GM21515 (cell line): ENCODE measurements at regions not wholly inside any gene's neighbourhood (a gene's known extent, or its start where the extent isn't known, plus 50 kb on each side); places are given as distances from the start of the nearest gene placed in this dataset.
A peak's percentile ranks its signal among the peaks of the same experiment; 100 is the strongest.

Source experiments
- ATAC-seq: cut with Tn5 transposase; IDR thresholded peaks from one replicate; pipeline ENCODE4 v1.9.1; 2021; ENCODE audit not compliant: unreplicated experiment

DNA sequence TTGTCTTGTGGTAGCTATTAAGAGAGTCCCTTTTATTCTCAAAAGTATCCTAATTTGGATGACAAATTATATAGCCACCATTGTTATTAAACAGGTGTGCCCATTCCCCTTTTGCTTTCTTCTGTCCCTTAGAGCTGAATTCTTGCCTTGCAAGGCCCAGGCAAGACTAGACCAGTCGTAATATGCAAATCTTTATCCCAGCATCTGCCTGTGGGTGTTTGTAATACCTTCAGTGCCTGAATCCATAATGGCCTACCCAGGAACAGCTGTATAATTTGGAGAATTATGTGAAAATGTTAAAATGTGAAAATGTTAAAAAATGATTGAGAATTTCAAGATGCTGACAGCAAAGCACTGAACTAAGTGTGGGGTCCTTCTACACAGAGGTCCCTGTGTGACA, 403.0 kb upstream of the RBMS3 start:
- no peak for ATAC-seq

DNA sequence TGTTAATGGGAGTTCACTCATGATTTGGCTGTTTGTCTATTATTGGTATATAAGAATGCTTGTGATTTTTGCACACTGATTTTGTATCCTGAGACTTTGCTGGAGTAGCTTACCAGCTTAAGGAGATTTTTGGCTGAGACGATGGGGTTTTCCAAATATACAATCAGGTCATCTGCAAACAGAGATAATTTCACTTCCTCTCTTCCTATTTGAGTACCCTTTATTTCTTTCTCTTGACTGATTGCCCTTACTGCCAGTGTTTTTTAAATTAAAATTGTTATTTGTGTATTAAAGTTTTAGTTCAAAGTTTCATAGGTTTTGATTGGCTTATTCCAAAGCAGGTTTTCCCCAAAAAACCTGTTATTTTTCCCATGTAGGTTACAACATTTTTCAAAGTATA, 390.5 kb upstream of the RBMS3 start:
- no peak for ATAC-seq

DNA sequence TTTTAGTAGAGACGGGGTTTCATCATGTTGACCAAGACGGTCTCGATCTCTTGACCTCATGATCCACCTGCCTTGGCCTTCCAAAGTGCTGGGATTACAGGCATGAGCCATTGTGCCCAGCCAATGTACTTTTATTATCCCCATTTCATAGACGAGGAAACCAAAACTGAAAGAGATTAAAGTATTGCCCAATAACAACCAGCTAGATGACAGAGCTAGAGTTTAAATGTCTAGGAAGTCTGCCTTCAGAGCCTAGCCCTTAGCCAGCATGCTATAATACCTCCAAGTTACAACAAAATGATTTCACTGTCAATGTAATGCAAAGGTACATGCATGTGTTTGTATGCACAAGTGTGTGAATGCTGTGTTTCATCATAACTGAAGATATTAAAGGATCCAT, 389.4 kb upstream of the RBMS3 start:
- ATAC-seq = no peak

DNA sequence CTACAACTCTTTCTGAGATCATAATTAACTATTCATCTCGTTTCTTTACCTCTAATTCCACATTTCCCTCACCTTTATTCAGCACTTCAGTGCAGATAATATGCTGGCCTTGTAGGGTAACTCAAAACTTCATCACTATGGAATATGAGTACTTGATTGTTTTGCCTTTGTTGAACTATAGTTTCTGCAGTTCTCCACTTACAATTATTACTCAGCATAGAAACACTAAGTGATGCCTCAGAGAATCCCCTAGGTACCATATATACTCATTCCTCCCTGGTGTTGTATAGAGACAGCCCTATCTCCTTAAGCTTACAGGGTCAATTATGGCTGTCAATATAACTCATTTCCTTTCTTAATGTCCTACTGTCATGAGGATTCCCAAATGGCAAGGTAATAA, 380.6 kb upstream of the RBMS3 start:
- ATAC-seq = no peak

GRCh38 chr3:28901018-28901417, 379.9 kb upstream of the RBMS3 start:
- ATAC-seq = no peak

DNA sequence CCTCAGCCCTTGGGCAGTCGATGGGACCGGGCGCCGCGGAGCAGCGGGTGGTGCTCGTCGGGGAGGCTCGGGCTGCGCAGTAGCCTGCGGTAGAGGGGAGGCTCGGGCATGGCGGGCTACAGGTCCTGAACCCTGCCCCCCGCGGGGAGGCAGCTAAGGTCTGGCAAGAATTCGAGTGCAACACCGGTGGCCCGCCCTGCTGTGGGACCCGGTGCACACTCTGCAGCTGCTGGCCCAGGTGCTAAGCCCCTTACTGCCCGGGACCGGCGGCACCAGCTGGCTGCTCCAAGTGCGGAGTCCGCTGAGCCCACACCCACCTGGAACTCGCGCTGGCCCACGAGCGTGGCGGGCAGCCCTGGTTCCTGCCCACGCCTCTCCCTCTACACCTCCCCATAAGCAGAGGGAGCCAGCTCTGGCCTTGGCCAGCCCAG, 377.7 kb upstream of the RBMS3 start:
- no peak for ATAC-seq

DNA sequence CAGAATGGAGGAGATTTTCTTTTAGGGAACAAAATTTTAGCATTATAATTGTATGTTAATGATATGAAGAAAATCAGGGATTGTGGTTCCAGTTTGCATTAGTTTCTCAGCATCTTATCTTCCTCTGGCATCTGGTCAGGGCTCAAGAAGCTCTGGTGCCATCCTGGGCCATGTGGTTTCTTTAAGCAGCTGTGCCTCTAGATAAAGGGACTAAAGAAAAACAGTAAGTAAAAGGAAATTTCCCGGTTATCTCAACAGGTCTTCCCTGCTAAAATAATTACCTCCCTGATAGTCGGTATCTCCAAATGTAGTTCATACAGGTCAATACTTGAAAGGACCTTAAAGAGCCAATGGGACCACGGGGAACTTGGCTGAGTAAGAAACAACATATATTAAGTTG, 375.1 kb upstream of the RBMS3 start:
- ATAC-seq = no peak

DNA sequence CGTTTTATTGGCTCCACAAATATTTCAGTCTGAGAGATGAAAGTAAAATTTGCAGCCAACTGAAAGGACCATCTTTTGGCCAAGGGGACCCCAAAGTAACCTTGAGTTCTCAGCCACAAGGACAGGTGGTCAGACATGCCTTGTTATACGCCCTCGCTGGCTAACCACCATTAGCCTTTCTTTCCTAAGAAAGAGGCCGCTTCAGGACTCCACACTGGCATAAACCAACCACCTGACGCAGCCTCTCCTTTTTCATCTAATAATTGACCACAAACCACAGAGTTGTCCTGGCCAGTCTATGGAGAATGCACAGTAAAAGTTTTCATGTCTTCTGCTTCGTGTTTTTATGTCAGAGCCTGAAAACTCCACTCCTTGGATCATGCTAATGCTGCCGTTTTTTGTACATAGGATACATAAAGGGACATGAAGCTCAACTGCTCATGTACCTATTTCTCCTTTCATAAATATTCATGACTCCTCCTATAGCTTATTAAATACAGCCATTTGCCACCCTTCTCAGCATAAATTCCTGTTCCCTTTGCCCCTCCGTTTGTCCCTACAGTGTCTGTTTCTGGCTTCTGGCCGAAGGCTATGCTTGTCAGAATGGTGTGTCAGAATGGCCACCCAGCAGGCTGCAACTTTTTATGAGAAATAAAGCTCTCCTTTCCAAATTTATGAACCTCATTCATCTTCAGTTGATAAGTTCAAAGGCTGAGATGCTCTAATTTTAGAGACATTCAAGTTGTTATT, 374.1 kb upstream of the RBMS3 start:
- ATAC-seq = no peak

DNA sequence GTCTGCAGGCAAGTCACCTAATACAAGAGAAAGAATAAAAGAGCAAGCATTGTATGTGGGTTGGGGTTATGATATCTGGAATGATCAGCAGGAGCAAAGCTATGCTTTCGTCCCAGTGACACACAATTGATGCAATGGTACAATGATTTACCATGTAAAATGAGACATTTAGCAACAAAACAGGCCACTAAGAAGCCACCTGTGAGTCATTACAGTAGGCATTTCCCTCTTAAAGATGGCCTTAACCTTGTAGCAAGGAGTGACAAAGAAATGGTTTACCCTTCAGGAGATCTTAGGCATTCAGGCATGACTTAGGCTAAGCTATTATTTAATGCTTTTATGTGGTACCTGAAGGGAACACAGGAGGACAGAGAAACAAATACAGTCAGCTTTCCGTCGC, 373.3 kb upstream of the RBMS3 start:
- ATAC-seq = no peak

- ATAC-seq = no peak
Measured at GRCh38 chr3:28912120-28912885, 368.6 kb upstream of the RBMS3 start.

GRCh38 chr3:28915741-28916500, 364.9 kb upstream of the RBMS3 start:
- no peak for ATAC-seq

- ATAC-seq = peak; percentile 90
Measured at GRCh38 chr3:28916713-28917499, 364.0 kb upstream of the RBMS3 start.

GRCh38 chr3:28917895-28918475, 362.9 kb upstream of the RBMS3 start:
- ATAC-seq = no peak

DNA sequence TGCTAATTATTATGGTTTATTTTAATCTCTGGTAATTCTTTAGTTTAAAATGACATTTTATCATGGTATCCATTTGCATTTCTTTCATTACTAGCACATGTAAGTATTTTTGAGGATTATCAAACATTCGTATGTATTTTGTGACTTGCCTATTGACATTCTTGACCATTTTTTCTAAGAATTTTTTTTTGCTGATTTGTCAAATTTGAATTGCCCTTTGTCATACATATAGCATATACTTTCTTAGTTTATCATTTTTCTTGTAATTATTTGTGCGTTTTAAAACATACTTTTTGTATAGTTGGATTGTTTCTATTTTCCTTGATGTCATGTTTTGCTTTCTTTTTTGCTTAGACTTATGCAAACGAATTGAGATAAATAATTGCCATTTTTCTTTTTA, 358.5 kb upstream of the RBMS3 start:
- no peak for ATAC-seq

DNA sequence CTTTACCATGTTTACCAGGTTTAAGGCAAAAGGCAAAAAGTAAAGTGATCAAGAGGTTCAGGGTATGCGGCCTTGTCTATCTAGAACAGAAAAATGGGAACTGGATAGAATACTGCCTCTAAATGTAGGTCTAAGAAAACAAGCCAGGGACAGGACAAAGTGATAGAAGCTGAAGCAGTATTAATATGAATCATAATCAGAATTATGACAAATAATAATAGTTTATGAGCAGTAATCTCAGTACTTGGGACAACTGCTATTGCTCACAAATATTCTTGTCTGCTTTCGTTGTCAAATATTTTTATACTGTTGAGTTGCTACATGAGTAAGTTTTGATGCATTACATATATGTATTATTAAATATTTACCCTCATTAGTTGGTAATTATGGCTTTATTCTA, 356.9 kb upstream of the RBMS3 start:
- no peak for ATAC-seq

DNA sequence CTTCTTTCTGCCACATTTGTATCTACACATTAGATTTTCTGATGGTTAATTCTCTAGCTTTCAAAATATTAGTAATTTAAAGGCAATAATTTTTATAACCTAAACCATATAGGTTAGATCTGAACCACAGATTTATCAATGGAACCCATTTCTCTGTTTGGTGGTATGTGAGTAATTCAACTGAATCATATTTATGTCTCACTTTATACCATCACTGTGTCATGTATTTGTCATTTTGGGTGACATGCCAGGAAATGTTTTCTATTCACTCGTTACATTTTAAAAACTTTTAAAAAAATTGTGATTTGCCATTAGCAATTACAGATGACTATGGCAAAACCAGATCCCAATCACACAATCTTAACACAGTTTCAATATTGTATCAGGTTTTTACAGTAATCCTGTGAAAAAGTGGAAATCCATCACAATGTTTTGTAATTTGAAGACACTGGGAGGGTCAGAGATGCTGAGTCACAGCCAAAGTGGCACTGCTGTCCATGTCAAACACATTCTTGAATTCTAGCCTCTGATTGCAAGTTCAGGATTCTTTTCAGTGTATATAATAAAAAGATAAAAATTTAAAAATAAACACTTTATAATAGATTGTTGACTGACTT, 356.0 kb upstream of the RBMS3 start:
- ATAC-seq = no peak

DNA sequence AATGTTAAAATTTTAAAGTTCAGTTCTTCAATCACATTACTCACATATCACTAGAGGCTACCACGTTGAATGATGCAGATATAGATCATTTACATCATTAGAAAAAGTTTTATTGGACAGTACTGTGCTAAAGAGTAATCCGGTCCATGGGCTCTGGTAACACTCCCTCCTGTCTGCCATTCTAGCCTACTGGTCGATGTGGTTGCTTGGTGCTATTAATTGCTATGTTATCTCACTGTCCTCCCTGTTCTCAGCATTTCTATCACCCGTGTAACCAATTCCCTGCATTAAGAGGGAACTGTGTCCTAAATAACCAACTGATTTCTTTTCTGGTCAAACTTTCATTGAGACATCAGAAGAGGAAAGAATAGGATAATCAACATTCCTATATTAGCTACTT, 347.5 kb upstream of the RBMS3 start:
- ATAC-seq = no peak

GRCh38 chr3:28934126-28934813, 346.6 kb upstream of the RBMS3 start:
- ATAC-seq = no peak

- ATAC-seq = no peak
Measured at GRCh38 chr3:28935146-28935545, 345.7 kb upstream of the RBMS3 start.

DNA sequence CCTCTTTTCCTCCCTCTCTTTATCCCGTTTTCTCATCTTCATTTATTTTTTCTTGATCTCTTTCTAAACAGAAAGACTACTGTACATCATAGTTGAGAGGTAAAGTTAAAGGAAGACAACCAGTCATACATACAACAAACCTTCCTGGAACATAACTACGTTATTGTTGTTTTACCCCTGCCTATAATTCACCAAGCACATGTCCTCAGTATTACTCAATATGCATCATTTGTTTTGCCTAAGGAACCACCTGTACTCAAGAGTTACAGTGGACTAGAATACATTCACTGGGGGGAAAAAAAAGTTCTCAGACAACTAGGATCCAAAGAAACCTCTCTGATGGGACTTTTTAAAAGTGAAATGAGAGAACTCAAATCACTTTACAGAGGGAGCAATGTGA, 344.7 kb upstream of the RBMS3 start:
- ATAC-seq = no peak
